ENCODE measurements at regions not wholly inside any gene's neighbourhood (a gene's known extent, or its start where the extent isn't known, plus 50 kb on each side); places are given as distances from the start of the nearest gene placed in this dataset.

DNA sequence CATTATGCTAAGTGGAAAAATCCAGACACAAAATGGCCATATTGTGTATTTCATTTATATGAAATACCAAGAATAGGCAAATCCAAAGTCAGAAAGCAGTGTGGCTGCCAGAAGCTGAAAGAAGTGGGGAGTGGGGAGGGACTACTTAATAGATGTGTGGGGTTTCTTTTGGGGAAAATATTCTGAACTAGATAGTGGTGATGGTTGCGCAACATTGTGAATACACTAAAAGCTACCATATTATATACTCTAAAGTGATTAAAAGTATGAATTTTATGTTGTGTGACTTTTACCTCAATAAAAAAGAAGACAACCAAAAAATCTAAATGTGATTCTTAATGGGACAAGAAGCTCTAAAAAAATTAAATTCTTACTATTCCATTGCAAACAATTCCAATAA is 272.6 kb downstream of the DAD1 start:
- no peaks in the 10 kb centered on the region for H3K4me1 ChIP-seq (ENCODE audit: insufficient read depth, low read length)
- DNase-seq (ENCODE audit: insufficient read length, low spot score, missing footprints) = no peak
- H3K36me3 ChIP-seq (ENCODE audit: insufficient read depth, low read length) = no peaks in the 10 kb centered on the region
- H3K4me2 ChIP-seq (ENCODE audit: insufficient read depth, low read length) = no peak overlapping the region
- no peaks in the 10 kb centered on the region for H4K20me1 ChIP-seq (ENCODE audit: insufficient read depth, low read length)
- no peaks in the 10 kb centered on the region for H3K9me3 ChIP-seq (ENCODE audit: low read depth, low read length)
- TF ChIP-seq, protein P1, sequence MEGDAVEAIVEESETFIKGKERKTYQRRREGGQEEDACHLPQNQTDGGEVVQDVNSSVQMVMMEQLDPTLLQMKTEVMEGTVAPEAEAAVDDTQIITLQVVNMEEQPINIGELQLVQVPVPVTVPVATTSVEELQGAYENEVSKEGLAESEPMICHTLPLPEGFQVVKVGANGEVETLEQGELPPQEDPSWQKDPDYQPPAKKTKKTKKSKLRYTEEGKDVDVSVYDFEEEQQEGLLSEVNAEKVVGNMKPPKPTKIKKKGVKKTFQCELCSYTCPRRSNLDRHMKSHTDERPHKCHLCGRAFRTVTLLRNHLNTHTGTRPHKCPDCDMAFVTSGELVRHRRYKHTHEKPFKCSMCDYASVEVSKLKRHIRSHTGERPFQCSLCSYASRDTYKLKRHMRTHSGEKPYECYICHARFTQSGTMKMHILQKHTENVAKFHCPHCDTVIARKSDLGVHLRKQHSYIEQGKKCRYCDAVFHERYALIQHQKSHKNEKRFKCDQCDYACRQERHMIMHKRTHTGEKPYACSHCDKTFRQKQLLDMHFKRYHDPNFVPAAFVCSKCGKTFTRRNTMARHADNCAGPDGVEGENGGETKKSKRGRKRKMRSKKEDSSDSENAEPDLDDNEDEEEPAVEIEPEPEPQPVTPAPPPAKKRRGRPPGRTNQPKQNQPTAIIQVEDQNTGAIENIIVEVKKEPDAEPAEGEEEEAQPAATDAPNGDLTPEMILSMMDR (IDR thresholded peaks at IDR 0.05; ENCODE audit: extremely low read depth, low read depth, low read length) = no peak
- H3K4me3 ChIP-seq (ENCODE audit: insufficient read depth, low read length) = no peak overlapping the region
- H3K79me2 ChIP-seq (ENCODE audit: insufficient read depth, low read length) = no peaks in the 10 kb centered on the region
- H2AFZ ChIP-seq (ENCODE audit: low read length) = no peak overlapping the region
- H3K27me3 ChIP-seq (ENCODE audit: insufficient read depth, low read length) = peaks cover 11% of the 10 kb centered on the region
- no peak overlapping the region for H3K27ac ChIP-seq (ENCODE audit: low read depth, low read length)

DNA sequence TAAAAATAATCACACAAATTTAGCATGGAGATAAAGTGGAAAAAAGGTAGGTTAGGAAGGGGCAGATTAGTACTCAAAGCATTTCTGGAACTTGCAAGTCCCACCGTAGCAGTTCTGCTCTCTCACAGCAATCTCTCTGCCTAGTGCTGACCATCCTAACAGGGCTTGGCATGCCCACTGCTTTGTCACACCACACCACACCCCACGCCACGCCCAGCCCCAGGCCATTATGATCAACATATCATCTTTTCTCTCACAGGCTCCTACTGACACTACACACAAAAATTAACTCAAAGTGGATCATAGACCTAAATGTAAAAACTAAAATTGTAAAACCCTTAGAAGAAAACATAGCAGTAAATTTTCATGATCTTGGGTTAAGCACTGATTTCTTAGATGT is 273.7 kb downstream of the DAD1 start:
- Histone ChIP-seq H4K20me1 (ENCODE audit: insufficient read depth, low read length) (no peaks in the 10 kb centered on the region), H3K79me2 (ENCODE audit: insufficient read depth, low read length) (no peaks in the 10 kb centered on the region), H3K4me1 (ENCODE audit: insufficient read depth, low read length) (no peaks in the 10 kb centered on the region), H3K9me3 (ENCODE audit: low read depth, low read length) (no peaks in the 10 kb centered on the region), H3K27ac (ENCODE audit: low read depth, low read length) (no peak overlapping the region), H3K27me3 (ENCODE audit: insufficient read depth, low read length) (peaks cover 9% of the 10 kb centered on the region), H3K4me2 (ENCODE audit: insufficient read depth, low read length) (no peak overlapping the region), H3K36me3 (ENCODE audit: insufficient read depth, low read length) (no peaks in the 10 kb centered on the region), H2AFZ (ENCODE audit: low read length) (no peak overlapping the region), H3K4me3 (ENCODE audit: insufficient read depth, low read length) (no peak overlapping the region)
- DNase-seq (ENCODE audit: insufficient read length, low spot score, missing footprints) = no peak
- TF ChIP-seq, protein P1 (IDR thresholded peaks at IDR 0.05; ENCODE audit: extremely low read depth, low read depth, low read length) = no peak

DNA sequence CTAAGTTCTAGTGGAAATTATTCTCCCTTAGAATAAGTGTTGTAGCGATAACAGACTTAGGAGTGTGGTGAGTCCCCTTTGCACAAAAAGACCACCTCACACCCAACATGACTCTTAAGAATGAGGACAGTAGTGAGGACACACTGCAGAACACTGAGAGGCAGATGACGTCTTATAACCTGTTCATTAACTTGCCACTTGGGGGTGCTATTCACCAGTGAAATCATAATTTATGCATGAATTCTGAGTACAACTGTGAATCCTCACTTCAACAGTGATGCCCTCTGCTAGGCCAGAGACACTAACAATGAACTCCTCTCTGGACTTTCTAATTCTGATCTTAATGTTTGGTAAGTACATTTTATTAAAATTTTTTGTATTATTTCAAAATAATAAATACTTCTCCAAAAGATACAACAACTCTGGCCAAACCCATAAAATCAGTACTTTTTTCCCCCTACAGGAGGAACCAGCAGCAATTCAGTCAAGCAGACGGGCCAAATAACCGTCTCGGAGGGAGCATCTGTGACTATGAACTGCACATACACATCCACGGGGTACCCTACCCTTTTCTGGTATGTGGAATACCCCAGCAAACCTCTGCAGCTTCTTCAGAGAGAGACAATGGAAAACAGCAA is 274.7 kb downstream of the DAD1 start:
- TF ChIP-seq, protein P1 (IDR thresholded peaks at IDR 0.05; ENCODE audit: extremely low read depth, low read depth, low read length) = peak; percentile 79
- H3K4me1 ChIP-seq (ENCODE audit: insufficient read depth, low read length) = no peaks in the 10 kb centered on the region
- peaks cover 8% of the 10 kb centered on the region for H3K27me3 ChIP-seq (ENCODE audit: insufficient read depth, low read length)
- no peak overlapping the region for H3K27ac ChIP-seq (ENCODE audit: low read depth, low read length)
- H3K9me3 ChIP-seq (ENCODE audit: low read depth, low read length) = no peaks in the 10 kb centered on the region
- DNase-seq (ENCODE audit: insufficient read length, low spot score, missing footprints) = no peak
- H3K36me3 ChIP-seq (ENCODE audit: insufficient read depth, low read length) = no peaks in the 10 kb centered on the region
- H3K4me3 ChIP-seq (ENCODE audit: insufficient read depth, low read length) = no peak overlapping the region
- no peaks in the 10 kb centered on the region for H3K79me2 ChIP-seq (ENCODE audit: insufficient read depth, low read length)
- H2AFZ ChIP-seq (ENCODE audit: low read length) = no peak overlapping the region
- no peaks in the 10 kb centered on the region for H4K20me1 ChIP-seq (ENCODE audit: insufficient read depth, low read length)
- H3K4me2 ChIP-seq (ENCODE audit: insufficient read depth, low read length) = no peak overlapping the region

DNA sequence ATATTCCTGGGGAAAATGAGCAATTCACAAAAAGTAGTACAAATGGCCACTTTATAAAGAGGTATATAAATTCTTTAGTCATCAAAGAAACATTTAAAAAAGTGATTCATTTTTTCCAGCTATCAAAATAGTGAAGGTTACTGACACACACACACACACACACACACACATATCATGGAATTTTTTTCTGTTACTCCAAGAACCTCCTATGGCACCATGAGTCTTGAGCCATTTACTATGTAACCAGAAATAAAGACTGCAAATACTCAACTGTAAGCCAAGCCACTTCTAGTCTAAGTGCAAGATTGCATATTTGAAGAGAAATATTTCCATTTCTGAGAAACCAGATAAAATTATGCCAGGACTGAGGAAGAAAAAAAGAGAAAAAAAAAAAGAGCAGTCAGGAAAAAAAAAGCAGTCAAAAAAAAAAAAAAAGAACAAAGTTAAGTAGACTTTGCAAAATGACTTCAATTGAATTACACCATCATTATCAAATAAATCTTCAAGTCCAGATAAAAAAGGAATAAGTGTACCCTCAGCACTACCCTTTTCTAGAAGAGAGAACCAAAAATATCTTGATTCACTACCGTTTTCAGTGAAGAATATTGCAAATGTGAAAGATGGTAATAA is 275.7 kb downstream of the DAD1 start:
- H3K79me2 ChIP-seq (ENCODE audit: insufficient read depth, low read length) = no peaks in the 10 kb centered on the region
- H3K27me3 ChIP-seq (ENCODE audit: insufficient read depth, low read length) = peaks cover 8% of the 10 kb centered on the region
- no peak overlapping the region for H2AFZ ChIP-seq (ENCODE audit: low read length)
- no peaks in the 10 kb centered on the region for H3K4me1 ChIP-seq (ENCODE audit: insufficient read depth, low read length)
- H3K36me3 ChIP-seq (ENCODE audit: insufficient read depth, low read length) = no peaks in the 10 kb centered on the region
- TF ChIP-seq, protein P1 (IDR thresholded peaks at IDR 0.05; ENCODE audit: extremely low read depth, low read depth, low read length) = no peak
- no peak overlapping the region for H3K4me3 ChIP-seq (ENCODE audit: insufficient read depth, low read length)
- DNase-seq (ENCODE audit: insufficient read length, low spot score, missing footprints) = no peak
- no peak overlapping the region for H3K27ac ChIP-seq (ENCODE audit: low read depth, low read length)
- H3K4me2 ChIP-seq (ENCODE audit: insufficient read depth, low read length) = no peak overlapping the region
- no peaks in the 10 kb centered on the region for H3K9me3 ChIP-seq (ENCODE audit: low read depth, low read length)
- no peaks in the 10 kb centered on the region for H4K20me1 ChIP-seq (ENCODE audit: insufficient read depth, low read length)

All from osteoblast (primary cell).